CD4-positive, alpha-beta T cell treated with Interleukin-6 for 4 hours (primary cell): ENCODE measurements at regions not wholly inside any gene's neighbourhood (a gene's known extent, or its start where the extent isn't known, plus 50 kb on each side); places are given as distances from the start of the nearest gene placed in this dataset.

Experiments used
- DNase-seq: peaks from one replicate; pipeline ENCODE4 v3.0.0-alpha.2; 2020; ENCODE audit warnings: mixed read lengths

DNA sequence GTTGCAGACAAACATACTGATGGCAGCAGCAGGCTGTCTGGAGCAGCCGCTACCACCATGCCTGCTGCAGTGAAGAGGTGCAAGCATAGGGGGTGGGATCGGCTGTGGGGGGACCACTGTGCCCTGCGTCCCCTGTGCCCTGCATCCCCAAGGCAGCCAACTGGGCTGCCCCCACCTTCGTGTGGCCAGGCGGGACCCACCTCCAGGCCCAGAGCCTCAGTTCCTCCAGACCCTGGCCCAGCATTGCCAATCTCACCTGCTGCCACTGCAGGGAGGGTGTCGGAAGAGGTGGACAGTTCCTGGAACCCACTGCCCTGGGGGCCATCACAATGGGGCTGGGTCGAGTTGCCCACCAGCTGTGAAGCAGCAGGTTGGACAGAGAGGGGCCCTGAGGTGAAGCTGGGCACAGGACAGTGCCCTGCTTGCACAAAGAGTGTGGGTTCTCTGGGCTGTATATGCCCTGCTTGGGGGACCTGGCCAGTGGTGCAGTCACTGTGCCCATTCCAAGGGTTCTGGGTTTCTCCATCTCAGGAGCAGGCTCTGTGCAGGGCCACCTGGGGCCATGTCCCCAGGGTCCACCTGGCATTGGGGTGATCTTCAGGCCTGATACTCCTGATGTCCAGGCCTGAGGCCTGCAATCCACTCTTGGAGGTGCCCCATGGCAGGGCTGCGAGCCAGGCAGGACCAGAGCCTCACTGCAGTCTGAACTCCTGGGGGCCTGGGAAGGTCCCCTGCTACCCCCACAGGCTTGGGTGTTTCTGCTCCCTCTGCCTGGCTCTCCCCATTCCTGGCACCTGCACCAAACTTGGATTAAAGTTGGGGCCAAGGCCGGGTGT is 261.4 kb upstream of the NRIP1 start:
- DNase-seq = no peak

DNA sequence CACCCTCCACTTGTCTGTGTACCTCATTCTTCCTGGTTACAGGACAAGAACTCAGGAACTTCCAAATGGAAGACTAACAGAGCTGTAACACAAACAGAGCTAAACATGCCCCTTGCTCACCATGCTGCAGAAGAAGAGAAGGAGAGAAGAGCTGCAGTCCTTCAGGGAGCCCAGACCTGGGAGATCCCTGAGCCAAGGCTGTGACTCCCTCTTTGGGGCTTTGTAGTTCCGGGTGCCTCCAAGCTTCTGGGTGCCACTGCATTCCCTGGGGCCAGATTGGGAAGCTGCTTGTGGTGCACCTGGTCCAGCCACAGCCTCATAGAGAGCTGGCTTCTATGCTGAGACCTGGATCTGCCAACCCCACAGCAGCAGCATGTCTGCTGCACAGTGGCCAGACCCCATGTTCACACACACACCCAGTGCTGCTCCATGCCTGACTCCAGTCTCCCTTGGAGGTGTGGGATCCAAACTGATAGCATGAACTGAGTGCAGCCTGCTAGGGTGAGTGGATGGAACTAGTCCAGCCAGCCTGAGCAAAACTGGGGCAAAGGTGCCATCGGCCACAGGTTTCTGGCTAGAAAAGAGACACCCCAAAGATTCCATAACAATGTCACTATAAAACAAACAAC is 263.0 kb upstream of the NRIP1 start:
- no peak for DNase-seq

DNA sequence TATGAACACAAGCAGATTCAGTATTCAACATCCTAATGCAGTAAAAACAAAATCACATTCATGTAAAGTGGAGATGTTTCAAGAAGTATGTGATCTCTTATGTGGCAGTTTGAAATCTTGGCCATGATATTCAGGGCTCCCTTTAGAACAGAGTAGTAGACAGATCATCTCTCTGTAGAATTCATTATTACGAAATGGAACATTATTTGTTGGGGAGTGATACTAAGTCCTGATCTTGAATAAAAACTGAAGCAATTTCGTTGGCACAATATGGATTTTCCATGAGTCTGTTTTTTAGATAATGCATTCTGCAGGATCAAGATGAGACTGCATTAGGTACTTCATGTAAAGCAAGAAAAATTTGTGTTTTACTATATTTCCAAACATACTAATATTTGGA is 264.4 kb upstream of the NRIP1 start:
- DNase-seq = no peak

DNA sequence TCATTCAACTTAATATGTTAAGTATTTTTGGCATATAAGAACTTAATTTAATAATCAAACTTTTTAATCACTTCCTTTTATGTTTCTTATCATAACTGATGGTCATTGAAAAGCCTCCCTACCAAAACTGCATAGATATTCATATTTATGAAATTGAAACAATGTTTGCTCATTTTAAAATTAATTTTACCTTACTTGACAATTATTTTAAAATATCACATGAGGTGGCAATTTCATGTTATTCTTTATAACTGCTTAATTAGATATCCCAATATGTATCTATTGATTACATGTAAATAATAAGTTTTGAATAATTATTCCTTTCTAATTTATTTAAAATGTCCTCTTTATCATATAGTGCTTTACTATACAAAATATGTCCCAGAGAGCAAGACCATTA is 266.1 kb upstream of the NRIP1 start:
- no peak for DNase-seq

DNA sequence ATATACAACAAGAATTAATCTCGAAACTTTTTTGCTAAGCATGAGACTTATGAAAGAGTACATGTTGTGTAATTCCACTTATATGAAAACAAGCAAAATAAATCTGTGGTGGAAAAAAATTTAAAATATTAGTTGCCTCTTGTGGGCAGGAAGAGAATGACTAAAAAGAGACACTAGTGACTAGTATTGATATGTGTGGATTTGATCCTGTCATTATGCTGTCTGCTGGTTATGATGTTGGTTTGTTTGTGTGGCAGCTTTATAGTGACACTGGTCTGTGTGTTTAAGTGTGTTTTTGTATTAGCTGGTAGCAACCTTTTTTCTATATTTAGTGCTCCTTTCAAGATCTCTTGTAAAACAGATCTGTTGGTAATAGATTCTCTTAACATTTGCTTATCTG is 267.8 kb upstream of the NRIP1 start:
- no peak for DNase-seq

DNA sequence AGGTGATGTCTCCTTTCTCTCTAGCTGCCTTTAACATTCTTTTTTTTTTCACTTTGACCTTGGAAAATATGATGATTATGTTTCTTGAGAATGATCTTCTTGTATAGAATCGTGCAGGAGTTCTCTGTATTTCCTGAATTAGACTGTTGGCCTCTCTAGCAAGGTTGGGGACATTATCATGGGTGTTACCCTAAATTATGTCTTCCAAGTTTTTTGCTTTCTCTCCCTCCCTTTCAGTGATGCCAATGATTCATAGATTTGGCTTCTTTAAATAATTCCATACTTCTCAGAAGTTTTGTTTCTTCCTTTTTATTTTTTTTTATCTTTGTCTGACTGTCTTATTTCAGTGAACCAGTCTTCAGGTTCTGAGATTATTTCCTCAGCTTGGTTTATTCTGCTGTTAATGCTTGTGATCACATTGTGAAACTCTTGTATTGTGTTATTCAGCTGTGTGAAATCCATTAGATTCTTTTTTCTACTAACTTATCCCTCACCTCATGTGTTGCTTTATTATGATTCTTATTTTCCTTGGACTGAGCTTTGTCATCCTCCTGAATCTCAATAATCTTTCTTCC is 268.4 kb upstream of the NRIP1 start:
- no peak for DNase-seq

DNA sequence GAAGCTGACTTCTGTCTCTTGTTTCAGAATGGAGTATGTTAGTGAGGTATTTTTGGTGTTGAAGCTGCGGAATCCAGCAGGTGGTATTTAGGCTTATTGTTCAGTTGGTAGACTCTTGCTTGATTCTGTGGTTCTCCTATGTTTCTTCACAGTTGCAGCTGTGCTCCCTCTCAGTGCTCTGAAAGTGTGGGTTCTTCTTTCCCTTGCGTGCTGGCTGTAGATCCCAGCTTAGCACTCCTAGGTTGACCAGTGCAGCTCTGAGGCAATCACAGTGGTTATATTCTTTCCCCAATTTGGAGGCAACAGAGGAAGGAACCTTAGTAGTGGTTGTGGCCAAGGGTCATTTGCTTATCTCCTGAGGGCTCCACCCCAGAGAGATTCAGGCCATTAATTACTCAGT is 269.2 kb upstream of the NRIP1 start:
- DNase-seq = no peak

DNA sequence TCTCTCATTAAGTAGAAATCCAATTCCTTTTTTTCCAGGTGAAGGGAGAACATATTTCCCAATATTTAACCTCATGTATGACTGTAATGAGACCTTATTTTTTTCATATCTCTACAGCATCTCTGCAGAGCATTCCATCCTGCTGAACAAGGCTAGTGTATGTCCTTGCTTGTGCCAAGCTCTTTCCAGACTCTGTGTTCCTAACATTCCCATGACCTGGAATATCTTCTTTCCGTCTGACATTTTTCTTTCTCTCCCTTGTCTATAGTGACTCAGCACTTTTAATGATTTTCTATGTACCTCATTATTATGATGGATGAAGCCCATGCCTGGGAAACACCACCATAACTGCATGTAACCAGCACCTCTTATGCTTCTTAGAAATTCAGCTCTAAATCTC is 278.3 kb upstream of the NRIP1 start:
- DNase-seq = no peak

DNA sequence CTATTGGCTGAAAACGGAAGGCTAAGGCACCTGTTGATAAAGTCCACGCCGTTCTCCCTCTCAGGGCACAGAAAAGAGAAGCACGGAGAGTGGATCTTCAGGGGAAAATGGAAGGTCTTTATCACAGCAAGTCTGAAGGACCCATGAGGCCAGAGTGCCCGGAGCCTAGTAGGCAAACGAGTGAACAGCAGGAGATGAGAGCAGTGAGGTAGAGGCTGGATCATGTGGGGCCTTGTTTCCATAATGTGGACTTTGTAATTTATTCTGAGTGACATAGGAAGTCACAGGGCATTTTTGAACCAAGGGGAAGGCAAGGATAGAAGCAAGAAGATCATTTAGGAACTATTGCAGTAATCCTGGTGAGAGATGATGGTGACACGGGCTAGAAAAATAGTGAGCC is 287.2 kb upstream of the NRIP1 start:
- no peak for DNase-seq

DNA sequence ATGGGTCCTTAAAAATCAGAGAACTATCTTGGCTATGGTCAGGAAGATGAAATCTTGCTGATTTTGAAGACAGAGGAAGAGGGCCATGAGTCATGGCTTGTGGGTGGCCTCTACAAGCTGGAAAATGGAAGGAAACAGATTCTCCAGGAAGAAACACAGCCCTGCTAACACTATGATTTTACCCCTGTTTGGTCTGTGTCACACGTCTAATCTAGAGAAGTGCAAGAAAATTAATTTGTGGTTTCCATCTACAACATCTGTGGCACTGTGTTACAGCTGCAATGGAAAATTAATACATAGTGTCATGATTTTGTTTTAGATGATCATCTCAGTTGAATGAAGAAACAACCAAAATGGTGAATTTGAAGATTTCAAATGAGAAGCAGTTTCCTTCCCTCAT is 288.7 kb upstream of the NRIP1 start:
- no peak for DNase-seq

DNA sequence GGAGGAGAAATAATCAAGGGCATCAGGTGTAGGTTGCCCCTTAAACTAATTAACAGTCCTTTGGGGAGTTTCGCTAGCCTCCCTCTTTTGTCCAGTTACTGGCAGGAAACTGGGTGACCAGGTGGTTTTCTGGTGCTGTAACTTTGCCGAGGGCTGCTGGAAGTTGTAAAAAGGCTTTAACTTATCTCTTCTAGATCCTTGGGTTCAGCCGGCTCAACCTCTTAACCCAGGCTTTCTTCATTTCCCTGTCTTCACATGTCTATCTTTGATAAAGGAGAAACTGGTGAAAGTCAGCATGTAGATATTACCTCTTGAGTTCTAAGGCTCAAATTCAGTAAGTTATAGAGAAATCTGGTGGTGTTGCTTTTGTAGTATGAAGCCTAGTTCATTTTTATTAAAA is 289.7 kb upstream of the NRIP1 start:
- no peak for DNase-seq

DNA sequence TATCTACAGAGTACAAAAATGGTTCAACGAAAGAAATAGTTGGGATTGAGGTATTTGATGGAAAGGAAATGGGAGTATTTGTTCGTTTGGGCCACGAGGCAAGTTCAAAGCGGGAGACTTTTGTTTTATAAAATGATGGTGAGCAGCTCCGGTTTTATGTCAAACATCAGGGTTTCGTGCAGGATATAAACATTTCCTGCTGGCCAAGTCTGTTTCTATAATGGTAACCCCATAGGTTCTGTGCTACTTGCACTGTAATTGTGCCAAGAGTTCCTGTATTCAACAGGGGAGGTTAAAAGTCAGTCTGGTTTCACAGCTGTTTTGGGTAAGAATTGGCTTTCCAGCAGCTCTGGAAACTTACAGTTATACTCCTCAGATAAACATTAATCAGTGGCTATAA is 290.3 kb upstream of the NRIP1 start:
- no peak for DNase-seq

DNA sequence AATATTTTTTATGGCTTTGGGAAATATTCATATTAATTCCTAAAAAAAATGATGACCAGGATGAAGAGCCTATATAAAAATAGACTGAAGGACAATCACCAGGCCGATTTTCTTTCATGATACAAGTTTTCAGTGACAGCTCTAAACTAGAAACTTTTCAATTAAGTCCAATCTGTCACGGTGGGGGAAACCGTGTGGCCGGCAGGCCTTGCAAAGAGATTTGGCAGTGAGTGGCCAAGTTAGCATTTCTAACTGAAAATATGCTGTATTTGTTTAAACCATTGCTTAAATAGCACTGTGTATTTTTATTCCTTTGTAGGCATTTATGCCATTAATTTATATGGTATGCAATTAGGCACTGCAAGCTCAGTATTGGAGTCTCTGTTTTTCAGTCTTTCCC is 294.5 kb upstream of the NRIP1 start:
- no peak for DNase-seq

DNA sequence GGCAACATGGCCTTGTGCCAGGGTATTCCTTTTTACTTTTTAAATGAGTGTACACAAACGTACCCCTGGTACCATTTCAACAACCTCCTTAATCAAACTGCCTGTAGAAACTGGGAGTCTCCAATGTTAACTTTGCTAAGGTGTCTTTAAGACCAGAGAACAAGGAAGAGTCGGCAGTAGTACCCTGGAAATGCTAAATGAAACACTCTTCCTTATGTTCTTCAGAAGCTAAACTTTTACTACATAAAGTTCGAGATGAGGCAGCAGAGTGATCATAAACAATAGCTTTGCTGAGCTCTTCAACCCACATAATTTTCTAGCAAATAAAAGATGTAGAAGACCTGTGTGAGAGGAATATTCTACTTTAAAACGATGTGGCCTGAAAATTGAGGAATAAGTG is 297.7 kb upstream of the NRIP1 start:
- no peak for DNase-seq

DNA sequence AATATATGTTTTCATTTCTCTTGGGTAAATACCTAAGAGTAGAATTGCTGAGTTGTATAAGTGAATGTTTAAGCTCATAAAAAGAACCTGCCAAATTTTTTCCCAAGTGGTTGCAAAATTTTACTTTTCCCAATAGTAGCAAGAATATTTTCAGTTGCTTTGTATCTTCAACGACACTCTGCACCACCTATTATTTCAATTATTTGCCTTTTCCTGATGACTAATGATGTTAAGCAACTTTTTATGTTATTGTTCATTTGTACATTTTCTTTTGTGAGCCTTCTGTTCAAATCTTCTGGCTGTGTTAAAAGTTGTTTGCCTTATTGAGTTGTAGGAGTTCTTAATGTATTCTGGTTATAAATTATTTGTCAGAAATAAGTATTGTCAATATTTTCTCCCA is 299.1 kb upstream of the NRIP1 start:
- no peak for DNase-seq

DNA sequence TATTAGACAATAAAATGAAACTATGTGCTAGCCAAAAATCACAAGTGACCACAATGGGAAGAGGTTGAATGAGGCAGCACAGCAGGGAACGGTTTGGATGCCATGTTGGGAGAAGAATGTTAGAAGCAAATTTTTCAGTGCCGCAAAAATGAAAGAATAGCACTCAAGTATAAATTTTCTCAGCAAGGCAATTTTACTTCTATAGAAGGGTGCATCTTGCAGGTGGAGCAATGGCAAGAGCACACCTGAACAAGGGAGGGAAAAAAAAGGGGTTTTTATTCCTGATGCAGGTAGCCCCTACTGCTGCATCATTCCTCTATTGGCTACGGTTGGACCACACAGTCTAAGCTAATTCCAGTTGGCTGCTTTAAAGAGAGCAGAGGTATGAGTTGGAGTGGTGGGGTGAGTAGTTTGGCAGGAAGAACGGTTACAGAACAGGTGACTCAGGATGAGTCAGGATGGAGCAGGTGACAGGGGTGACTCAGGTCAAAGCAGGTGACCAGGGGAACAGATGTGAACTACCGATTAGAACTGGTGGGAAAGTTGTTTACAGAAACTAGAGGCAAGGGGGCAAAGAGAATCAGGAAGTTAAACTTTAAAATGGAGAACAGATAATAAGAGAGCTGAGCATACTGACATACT is 301.1 kb upstream of the NRIP1 start:
- no peak for DNase-seq

DNA sequence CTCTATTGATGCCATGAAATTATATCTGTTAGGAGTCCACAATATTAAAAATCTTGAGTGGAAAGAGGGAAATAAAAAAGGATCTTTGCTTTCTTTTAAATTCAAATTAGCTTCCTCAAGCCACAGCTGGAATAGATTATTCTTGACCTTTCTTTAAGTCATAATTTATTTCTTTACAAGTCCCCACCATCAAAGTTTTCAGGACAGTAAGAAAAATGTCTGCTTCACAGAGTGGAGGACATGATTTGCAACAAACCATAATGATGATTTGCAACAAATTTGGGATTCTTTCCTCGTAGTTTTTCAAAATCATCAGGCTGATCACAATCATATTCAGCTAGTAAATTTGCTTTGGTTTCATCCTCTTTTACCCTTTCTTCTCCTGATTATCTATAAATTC is 301.8 kb upstream of the NRIP1 start:
- no peak for DNase-seq

DNA sequence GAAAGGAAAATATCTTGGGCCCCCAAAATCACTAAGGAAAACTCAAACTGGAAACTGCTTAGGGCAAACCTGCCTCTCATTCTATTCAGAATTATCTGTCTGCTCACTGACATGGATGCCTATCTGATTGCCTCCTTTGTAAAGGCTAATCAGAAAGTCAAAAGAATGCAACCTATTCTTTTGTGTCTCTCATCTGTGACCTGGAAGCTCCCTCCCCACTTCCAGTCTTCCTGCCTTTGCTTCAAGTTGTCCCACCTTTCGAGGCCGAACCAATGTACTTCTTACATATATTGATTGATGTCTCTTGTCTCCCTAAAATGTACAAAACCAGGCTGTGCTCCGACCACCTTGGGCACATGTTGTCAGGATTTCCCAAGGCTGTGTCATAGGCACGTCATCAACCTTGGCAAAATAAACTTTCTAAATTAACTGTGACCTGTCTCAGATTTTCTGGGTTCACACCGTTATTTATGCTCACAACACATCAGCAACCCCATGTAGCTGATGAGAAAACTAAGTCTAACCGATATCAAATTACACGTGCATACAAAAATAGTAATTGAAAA is 302.3 kb upstream of the NRIP1 start:
- DNase-seq = no peak

DNA sequence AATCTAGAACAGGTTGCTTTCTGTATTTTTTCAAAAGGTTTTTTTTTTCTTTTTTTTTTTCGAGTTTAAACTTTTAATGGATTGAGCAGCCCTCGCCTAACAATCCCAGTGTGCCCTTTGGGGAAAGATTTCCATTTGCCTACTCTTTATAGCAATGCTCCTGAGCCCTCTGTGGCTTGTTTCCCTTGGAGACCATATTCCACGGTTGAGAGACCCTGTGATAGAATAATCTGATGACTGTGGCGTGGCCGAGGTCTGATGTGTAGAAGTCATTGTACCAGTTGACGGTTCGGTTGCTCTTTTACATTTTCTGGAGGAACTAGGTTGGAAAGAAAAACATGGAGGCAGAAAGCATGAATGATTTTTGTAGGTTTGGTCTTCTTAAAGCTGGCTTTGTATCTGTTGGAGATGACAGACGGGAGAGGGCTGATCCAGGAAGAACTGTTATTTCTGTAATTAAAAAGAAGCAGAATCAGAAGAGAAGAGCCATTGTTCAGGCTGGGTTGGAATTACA is 305.7 kb upstream of the NRIP1 start:
- DNase-seq = no peak

DNA sequence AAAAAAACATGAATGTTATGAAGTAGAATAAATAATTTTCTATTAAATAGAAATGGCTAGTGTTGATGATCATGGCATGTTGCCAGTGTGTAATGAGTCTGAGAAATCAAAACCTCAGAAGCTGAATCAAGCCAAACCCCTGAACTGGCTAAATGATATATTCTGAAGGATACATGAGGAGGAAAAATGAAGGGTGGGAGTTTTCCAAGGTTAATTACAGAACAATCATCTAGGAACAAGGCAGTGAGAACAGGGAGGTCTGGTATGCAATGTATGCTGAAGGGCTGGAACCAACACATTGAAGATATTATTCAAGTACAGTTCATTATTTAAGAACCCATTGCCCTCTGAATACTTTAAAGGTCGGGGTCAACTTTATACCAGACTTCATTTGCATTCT is 309.1 kb upstream of the NRIP1 start:
- no peak for DNase-seq

DNA sequence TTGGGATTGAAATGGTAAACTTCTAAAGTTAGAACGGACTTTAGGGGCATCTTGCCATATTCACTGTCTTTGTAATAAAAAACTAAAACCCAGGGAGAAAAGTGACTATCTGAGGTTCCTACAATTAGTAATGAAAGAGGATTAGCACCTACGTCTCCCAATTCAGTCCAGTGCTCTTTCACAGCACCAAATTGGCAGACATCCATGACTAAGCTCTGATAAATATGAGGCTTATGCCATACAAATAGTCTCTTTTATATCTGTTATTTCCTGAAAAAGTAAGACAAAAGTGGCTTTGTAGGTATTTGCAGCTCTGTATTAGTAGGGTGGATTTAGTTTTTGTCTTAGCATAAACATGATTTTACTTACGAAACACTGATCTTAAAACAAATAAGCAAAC is 315.0 kb upstream of the NRIP1 start:
- no peak for DNase-seq

DNA sequence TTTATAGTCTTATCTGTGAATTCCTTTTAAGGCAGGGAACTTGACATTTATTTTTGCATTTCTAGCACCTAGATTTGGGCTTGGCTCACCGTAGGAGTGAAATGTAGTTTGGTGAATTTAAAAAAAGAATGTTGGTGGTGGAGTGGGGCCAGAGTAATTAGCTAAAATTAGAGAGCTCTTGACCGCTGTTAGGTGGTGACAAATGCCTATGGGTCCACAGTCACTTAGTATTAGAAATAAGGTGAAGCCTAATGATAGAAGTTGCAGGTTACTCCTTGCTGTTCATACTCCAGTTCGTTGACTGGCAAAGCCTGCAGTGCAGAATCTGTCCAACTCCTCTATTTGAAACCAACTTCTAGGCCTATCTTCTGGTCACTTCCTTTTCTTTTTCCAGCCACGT is 318.8 kb upstream of the NRIP1 start:
- no peak for DNase-seq

DNA sequence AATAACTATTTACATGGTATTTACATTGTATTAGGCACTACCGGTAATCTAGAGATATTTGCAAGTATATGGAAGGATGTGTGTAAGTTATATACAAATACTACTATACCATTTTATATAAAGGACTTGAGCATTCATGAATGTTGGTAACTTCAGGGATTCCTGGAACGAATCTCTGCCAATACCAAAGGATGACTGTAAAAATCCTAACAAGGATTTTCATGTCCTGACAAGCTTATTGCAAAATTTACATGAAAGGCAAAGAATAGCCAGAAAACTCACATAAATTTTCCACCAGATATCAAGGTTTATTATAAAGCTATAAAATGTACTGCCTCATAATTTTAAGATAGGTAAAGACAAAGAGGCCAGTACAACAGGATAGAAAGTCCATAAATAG is 325.2 kb upstream of the NRIP1 start:
- DNase-seq = no peak

DNA sequence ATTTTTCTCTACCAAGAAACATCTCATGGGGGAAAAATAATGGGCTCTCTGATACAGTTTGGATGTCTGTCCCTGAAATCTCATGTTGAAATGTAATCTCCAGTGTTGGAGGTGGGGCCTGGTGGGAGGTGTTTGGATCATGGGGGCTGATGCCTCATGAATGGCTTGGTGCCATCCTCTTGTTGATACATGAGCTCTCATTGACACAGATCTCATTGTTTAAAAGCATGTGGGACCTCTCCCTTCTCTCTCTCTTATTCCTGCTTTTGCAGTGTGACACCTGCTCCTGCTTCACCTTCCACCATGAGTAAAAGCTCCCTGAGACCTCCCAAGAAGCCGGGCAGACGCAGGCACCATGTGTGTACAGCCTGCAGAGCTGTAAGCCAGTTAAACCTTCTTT is 332.5 kb upstream of the NRIP1 start:
- no peak for DNase-seq
